Naive B cell (primary cell): ENCODE measurements at regions not wholly inside any gene's neighbourhood (a gene's known extent, or its start where the extent isn't known, plus 50 kb on each side); places are given as distances from the start of the nearest gene placed in this dataset.

Experiments
- ATAC-seq, 2 donors: fragments of 150-1000 bp; cut with Tn5 transposase; 2 replicates each; pipeline ENCODE4 v1.10.0; 2021; ENCODE audit warnings: low read depth in 2 of 2, mild to moderate bottlenecking in 2 of 2, moderate library complexity in 2 of 2
- DNase-seq: peaks from one replicate; pipeline ENCODE4 v3.0.0; 2022
- H3K27ac Mint-ChIP-seq, 6 donors: one replicate each; pipeline ENCODE4 v1.8.0; 2020 to 2022; ENCODE audit warnings: mild to moderate bottlenecking in 6 of 6, mixed read lengths in 6 of 6, moderate library complexity in 5 of 6, inconsistent platforms in 2 of 6
- H3K27me3 Mint-ChIP-seq, 3 donors: one replicate each; pipeline ENCODE4 v1.8.0; 2021 to 2022; ENCODE audit warnings: mixed read lengths in 3 of 3, mild to moderate bottlenecking in 1 of 3
- H3K36me3 Mint-ChIP-seq, 2 donors: one replicate each; pipeline ENCODE4 v1.8.0; 2020 to 2022; ENCODE audit warnings: mixed read lengths in 2 of 2, inconsistent platforms in 1 of 2, mild to moderate bottlenecking in 1 of 2
- H3K4me1 Mint-ChIP-seq, 3 donors: one replicate each; pipeline ENCODE4 v1.8.0; 2020 to 2022; ENCODE audit warnings: mixed read lengths in 3 of 3, inconsistent platforms in 1 of 3, mild to moderate bottlenecking in 1 of 3, moderate library complexity in 1 of 3
- H3K4me3 Mint-ChIP-seq, 8 donors: one replicate each; pipeline ENCODE4 v1.8.0; 2020 to 2022; ENCODE audit warnings: mild to moderate bottlenecking in 8 of 8, mixed read lengths in 8 of 8, moderate library complexity in 8 of 8, inconsistent platforms in 2 of 8
- H3K9me3 Mint-ChIP-seq, 7 donors: one replicate each; pipeline ENCODE4 v1.8.0; 2020 to 2022; ENCODE audit warnings: mixed read lengths in 7 of 7, mild to moderate bottlenecking in 5 of 7, inconsistent platforms in 2 of 7, moderate library complexity in 1 of 7

DNA sequence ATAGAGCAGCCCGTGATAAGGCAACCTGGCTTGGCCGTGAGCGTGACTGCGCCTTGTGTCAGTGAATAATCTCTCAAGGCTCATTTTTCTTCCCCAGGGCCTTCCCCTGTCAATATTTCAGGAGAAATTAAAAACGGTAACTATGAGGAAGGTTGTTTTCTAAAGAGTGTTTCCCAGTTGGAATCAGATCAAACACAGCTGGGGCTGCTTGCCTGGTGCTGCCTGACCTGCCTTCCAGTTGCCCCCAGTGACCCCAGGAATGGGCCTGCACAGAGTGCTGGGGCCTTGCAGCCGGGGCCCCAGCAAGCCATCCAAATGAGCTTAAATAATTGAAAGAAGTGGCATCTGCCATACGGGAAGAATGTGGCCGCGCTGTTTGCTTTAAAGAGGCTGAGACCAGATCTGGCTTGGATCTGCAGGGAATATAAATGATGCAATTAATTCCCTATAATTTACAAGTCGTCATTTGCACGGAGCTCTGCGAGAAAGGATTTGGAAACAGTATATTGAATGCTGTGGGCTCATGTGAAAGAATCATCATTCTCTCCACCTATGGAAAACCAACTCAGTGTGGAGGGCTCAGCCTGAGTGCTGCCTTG is 203.9 kb downstream of the C1orf94 start:
- DNase-seq (no peak), ATAC-seq (no peak)
- Mint-ChIP-seq H3K4me3 (no peak overlapping the region), H3K9me3 (peaks cover 0 to 4% (median 0%) of the 10 kb centered on the region in 7 donors), H3K4me1 (no peaks in the 10 kb centered on the region), H3K36me3 (no peaks in the 10 kb centered on the region), H3K27ac (no peak overlapping the region), H3K27me3 (peaks cover 30 to 50% (median 41%) of the 10 kb centered on the region in 3 donors)

DNA sequence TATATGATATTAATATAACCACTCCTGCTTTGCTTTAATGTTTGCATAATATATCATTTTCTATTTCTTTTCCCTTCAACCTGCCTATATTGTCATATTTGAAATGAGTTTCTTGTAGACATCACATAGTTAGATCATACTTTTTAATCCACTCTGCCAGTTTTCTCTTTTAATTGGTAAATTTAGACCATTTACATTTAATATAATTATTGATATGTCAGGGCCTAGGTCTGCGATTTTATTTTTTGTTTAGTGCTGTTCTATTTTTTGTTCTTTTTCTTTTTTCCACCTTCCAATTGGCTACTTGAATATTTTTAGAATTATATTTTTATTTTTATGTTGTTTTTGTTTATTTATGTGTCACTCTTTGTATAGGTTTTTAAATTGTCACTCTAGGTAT is 213.3 kb downstream of the C1orf94 start:
- Mint-ChIP-seq H3K27me3 (peaks cover under 1 to 12% (median 8%) of the 10 kb centered on the region in 3 donors), H3K27ac (no peak overlapping the region), H3K9me3 (peaks cover 5 to 26% (median 13%) of the 10 kb centered on the region in 7 donors), H3K4me3 (no peak overlapping the region), H3K4me1 (no peaks in the 10 kb centered on the region), H3K36me3 (no peaks in the 10 kb centered on the region)
- DNase-seq, result no peak
- ATAC-seq, result no peak

GRCh38 chr1:34396042-34396441 is 219.3 kb downstream of the C1orf94 start:
- H3K36me3 Mint-ChIP-seq, result no peaks in the 10 kb centered on the region
- H3K27ac Mint-ChIP-seq, result no peak overlapping the region
- peaks cover 3 to 5% (median 4%) of the 10 kb centered on the region in 7 donors for H3K9me3 Mint-ChIP-seq
- ATAC-seq (no peak), DNase-seq (no peak)
- no peak overlapping the region for H3K4me3 Mint-ChIP-seq
- no peaks in the 10 kb centered on the region for H3K4me1 Mint-ChIP-seq
- peaks cover 0 to 27% (median 19%) of the 10 kb centered on the region in 3 donors for H3K27me3 Mint-ChIP-seq

- DNase-seq, result no peak
- no peak overlapping the region for H3K4me3 Mint-ChIP-seq
- no peaks in the 10 kb centered on the region for H3K4me1 Mint-ChIP-seq
- no peak for ATAC-seq
- no peak overlapping the region for H3K27ac Mint-ChIP-seq
- peaks cover 0 to 19% (median 10%) of the 10 kb centered on the region in 3 donors for H3K27me3 Mint-ChIP-seq
- H3K9me3 Mint-ChIP-seq, result peaks cover 0 to 3% (median 0%) of the 10 kb centered on the region in 7 donors
- H3K36me3 Mint-ChIP-seq, result no peaks in the 10 kb centered on the region
Observed at GRCh38 chr1:34398241-34398915, 221.7 kb downstream of the C1orf94 start.

DNA sequence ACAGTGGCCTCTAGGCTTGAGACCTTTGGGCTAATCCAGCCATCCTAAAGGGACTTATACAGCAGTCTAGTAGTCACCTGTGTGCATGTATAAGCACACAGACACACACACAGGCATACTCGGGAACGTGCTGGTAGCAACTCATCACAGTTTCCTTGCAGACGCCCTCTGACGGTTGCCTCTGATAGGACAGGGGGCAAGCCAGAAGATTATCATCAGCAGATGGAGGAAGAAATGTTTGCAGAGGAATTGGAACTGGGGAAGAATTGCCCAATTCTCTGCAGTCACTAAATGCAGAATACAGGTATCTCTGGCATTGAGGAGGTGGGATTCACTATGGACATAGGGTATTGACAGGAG is 222.2 kb downstream of the C1orf94 start:
- Mint-ChIP-seq H3K4me1 (no peaks in the 10 kb centered on the region), H3K9me3 (peaks cover 0 to 3% (median 0%) of the 10 kb centered on the region in 7 donors), H3K27ac (no peak overlapping the region), H3K36me3 (no peaks in the 10 kb centered on the region), H3K4me3 (no peak overlapping the region), H3K27me3 (peaks cover 0 to 19% (median 10%) of the 10 kb centered on the region in 3 donors)
- ATAC-seq (no peak), DNase-seq (no peak)

DNA sequence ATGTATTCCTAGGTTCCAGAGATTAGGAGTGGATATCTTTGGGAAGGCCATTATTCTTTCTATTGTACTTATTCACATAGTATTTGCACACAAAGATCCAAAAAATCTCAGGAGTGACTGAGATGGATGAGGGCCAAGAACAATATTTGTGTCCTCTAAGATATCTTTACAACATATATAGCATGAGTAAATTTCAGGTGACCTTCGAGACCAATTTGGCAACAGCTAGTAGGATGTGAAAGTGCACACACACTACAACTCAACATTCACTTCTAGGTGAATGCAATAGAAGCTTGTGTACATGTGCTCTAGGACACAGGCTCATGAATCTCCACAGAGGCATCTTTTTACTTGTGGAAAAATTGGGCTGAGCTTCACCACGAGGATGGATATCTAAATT is 224.0 kb downstream of the C1orf94 start:
- no peak overlapping the region for H3K4me3 Mint-ChIP-seq
- DNase-seq, result no peak
- no peaks in the 10 kb centered on the region for H3K36me3 Mint-ChIP-seq
- peaks cover 0 to 9% (median 5%) of the 10 kb centered on the region in 7 donors for H3K9me3 Mint-ChIP-seq
- peaks cover 0 to 19% (median 14%) of the 10 kb centered on the region in 3 donors for H3K27me3 Mint-ChIP-seq
- ATAC-seq, result no peak
- H3K27ac Mint-ChIP-seq, result no peak overlapping the region
- H3K4me1 Mint-ChIP-seq, result no peaks in the 10 kb centered on the region

DNA sequence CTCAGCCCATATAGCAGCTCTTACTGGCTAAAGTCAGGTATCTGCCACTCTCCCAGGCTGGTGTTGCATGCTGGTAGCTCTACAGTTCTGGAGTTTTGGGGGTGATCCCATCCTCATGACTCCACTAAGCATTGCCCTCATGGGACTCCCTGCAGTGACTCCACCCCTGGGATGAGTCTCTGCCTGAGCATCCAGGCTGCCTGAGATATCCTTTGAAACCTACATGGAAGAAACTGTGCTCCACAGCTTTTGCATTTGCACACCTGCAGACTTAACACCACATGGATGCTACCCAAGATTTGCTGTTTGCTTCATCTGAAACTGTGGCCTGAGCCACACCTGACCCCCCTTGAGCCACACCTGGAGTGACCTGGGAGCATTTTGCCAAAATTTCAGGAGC is 226.4 kb downstream of the C1orf94 start:
- Mint-ChIP-seq H3K27me3 (peaks cover 0 to 19% (median 14%) of the 10 kb centered on the region in 3 donors), H3K4me3 (no peak overlapping the region)

DNA sequence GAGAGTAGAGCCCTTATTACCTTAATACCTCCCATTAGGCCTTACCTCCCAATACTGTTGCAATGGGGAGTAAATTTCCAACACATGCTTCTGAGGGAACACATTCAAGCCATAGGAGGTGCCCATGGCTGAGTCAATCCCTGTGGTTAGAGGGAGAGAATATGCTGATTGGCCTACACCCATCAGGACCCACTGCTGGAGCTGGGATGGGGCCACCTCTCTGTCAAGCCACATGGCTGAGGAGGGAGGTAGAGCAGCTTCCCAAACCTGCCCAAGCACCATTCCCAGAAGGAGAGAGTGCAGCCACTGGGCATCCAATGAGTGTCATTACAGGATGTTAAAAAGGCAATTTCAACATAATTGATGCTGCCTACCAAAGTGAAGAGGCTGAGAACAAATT is 228.1 kb downstream of the C1orf94 start:
- Mint-ChIP-seq H3K36me3 (no peaks in the 10 kb centered on the region), H3K4me3 (no peak overlapping the region), H3K4me1 (no peaks in the 10 kb centered on the region), H3K27me3 (peaks cover 8 to 20% (median 9%) of the 10 kb centered on the region in 3 donors), H3K9me3 (peaks cover 0 to 10% (median 5%) of the 10 kb centered on the region in 7 donors), H3K27ac (no peak overlapping the region)
- no peak for ATAC-seq
- DNase-seq, result no peak

More for the DNA sequence above, 226.4 kb downstream of the C1orf94 start:
- DNase-seq (no peak), ATAC-seq (no peak)
- H3K27ac Mint-ChIP-seq, result no peak overlapping the region
- H3K9me3 Mint-ChIP-seq, result peaks cover 0 to 10% (median 5%) of the 10 kb centered on the region in 7 donors
- no peaks in the 10 kb centered on the region for H3K4me1 Mint-ChIP-seq
- H3K36me3 Mint-ChIP-seq, result no peaks in the 10 kb centered on the region

DNA sequence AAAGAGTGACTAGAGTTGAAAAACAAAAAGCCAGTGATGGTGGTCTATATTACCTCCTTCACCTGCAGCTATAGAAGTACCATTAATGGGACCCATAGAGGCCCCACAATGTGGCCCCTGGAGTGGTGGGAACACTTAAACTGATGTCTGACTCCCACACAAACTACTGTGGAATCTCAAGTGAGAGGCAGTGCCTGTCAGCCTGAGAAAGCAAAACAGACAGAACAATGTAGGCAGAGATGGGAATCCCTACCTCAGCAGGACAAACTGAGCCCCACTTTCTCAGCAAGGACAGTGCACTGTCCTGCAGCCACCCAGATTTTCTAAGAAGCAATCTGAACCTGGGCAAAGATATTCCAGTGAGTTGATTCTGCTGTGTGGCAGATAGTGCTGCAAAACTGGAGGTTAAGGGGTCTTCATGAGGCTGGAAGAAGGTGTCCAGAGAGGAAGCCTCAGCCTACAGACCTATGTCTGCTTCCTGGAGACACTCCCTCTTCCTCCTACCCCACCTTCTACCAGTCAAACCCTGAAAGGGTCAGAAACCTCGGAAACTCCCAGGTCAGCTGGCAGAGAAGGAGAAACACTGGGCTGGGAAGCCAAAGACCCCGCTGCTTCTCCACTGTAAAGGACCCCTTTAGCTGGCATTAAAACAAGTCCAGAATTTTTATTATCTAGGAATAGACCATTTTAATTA is 228.7 kb downstream of the C1orf94 start:
- H3K27ac Mint-ChIP-seq, result no peak overlapping the region
- H3K9me3 Mint-ChIP-seq, result peaks cover 0 to 10% (median 5%) of the 10 kb centered on the region in 7 donors
- DNase-seq, result no peak
- H3K27me3 Mint-ChIP-seq, result peaks cover 4 to 14% (median 8%) of the 10 kb centered on the region in 3 donors
- no peak overlapping the region for H3K4me3 Mint-ChIP-seq
- no peaks in the 10 kb centered on the region for H3K36me3 Mint-ChIP-seq
- no peaks in the 10 kb centered on the region for H3K4me1 Mint-ChIP-seq
- no peak for ATAC-seq

GRCh38 chr1:34406377-34406776 is 229.7 kb downstream of the C1orf94 start:
- Mint-ChIP-seq H3K36me3 (no peaks in the 10 kb centered on the region), H3K27ac (no peak overlapping the region), H3K4me3 (no peak overlapping the region), H3K9me3 (peaks cover 0 to 11% (median 5%) of the 10 kb centered on the region in 7 donors), H3K27me3 (peaks cover 0 to 10% (median 8%) of the 10 kb centered on the region in 3 donors), H3K4me1 (no peaks in the 10 kb centered on the region)
- ATAC-seq (no peak), DNase-seq (no peak)

- H3K27ac Mint-ChIP-seq, result no peak overlapping the region
- peaks cover 0 to 10% (median 8%) of the 10 kb centered on the region in 3 donors for H3K27me3 Mint-ChIP-seq
Observed at GRCh38 chr1:34406833-34407539, 230.3 kb downstream of the C1orf94 start.

GRCh38 chr1:34408011-34408410 is 231.3 kb downstream of the C1orf94 start:
- Mint-ChIP-seq H3K4me1 (no peaks in the 10 kb centered on the region), H3K36me3 (no peaks in the 10 kb centered on the region), H3K9me3 (peaks cover 0 to 11% (median 5%) of the 10 kb centered on the region in 7 donors), H3K27ac (no peak overlapping the region), H3K4me3 (no peak overlapping the region), H3K27me3 (peaks cover 0 to 10% (median 8%) of the 10 kb centered on the region in 3 donors)
- DNase-seq (no peak), ATAC-seq (no peak)

More at GRCh38 chr1:34406833-34407539, 230.3 kb downstream of the C1orf94 start:
- DNase-seq, result no peak
- no peak for ATAC-seq
- no peaks in the 10 kb centered on the region for H3K36me3 Mint-ChIP-seq
- H3K4me1 Mint-ChIP-seq, result no peaks in the 10 kb centered on the region
- no peak overlapping the region for H3K4me3 Mint-ChIP-seq
- peaks cover 0 to 11% (median 5%) of the 10 kb centered on the region in 7 donors for H3K9me3 Mint-ChIP-seq

GRCh38 chr1:34409689-34410229 is 233.1 kb downstream of the C1orf94 start:
- no peaks in the 10 kb centered on the region for H3K4me1 Mint-ChIP-seq
- no peak overlapping the region for H3K27ac Mint-ChIP-seq
- peaks cover 0 to 10% (median 8%) of the 10 kb centered on the region in 3 donors for H3K27me3 Mint-ChIP-seq
- no peak overlapping the region for H3K4me3 Mint-ChIP-seq
- no peaks in the 10 kb centered on the region for H3K36me3 Mint-ChIP-seq
- H3K9me3 Mint-ChIP-seq, result peaks cover 0 to 8% (median 1%) of the 10 kb centered on the region in 7 donors
- ATAC-seq (no peak), DNase-seq (no peak)
